ENCODE measurements at regions not wholly inside any gene's neighbourhood (a gene's known extent, or its start where the extent isn't known, plus 50 kb on each side); places are given as distances from the start of the nearest gene placed in this dataset.

DNA sequence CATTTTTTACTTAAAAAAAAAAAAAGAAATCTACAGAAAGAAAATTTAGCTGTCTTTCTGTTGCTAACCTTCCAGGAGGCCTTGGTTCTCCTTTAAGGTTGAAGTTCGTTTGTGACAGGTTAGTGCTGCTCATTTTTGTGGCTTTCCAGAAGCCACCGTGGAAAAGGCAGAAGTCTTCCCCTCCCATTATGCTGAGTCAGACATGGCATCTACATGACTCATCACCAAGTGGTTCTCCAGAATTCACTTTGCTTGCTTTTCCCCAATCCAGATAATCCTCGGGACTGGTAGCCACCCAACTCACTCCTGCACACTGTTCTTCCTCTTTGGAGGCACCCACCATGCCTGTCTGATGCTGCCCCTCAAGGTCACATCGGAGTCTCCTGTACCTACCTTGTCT lies 228.7 kb downstream of the PIK3C3 start:
- TF ChIP-seq, protein P1, sequence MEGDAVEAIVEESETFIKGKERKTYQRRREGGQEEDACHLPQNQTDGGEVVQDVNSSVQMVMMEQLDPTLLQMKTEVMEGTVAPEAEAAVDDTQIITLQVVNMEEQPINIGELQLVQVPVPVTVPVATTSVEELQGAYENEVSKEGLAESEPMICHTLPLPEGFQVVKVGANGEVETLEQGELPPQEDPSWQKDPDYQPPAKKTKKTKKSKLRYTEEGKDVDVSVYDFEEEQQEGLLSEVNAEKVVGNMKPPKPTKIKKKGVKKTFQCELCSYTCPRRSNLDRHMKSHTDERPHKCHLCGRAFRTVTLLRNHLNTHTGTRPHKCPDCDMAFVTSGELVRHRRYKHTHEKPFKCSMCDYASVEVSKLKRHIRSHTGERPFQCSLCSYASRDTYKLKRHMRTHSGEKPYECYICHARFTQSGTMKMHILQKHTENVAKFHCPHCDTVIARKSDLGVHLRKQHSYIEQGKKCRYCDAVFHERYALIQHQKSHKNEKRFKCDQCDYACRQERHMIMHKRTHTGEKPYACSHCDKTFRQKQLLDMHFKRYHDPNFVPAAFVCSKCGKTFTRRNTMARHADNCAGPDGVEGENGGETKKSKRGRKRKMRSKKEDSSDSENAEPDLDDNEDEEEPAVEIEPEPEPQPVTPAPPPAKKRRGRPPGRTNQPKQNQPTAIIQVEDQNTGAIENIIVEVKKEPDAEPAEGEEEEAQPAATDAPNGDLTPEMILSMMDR (IDR thresholded peaks at IDR 0.05; ENCODE audit: poor library complexity, severe bottlenecking): no peak
- Histone ChIP-seq H3K4me3 (ENCODE audit: severe bottlenecking) (no peak overlapping the region), H3K9me3 (ENCODE audit: severe bottlenecking) (no peaks in the 10 kb centered on the region), H3K4me1 (ENCODE audit: insufficient read depth, poor library complexity, severe bottlenecking) (peaks cover 4% of the 10 kb centered on the region), H3K27ac (ENCODE audit: poor library complexity, severe bottlenecking) (no peak overlapping the region), H3K36me3 (ENCODE audit: low read depth) (no peaks in the 10 kb centered on the region), H3K27me3 (ENCODE audit: insufficient read depth, poor library complexity, severe bottlenecking) (no peaks in the 10 kb centered on the region)
- ATAC-seq (ENCODE audit: low read depth) (peak; percentile 79), DNase-seq (ENCODE audit: low spot score) (no peak)

DNA sequence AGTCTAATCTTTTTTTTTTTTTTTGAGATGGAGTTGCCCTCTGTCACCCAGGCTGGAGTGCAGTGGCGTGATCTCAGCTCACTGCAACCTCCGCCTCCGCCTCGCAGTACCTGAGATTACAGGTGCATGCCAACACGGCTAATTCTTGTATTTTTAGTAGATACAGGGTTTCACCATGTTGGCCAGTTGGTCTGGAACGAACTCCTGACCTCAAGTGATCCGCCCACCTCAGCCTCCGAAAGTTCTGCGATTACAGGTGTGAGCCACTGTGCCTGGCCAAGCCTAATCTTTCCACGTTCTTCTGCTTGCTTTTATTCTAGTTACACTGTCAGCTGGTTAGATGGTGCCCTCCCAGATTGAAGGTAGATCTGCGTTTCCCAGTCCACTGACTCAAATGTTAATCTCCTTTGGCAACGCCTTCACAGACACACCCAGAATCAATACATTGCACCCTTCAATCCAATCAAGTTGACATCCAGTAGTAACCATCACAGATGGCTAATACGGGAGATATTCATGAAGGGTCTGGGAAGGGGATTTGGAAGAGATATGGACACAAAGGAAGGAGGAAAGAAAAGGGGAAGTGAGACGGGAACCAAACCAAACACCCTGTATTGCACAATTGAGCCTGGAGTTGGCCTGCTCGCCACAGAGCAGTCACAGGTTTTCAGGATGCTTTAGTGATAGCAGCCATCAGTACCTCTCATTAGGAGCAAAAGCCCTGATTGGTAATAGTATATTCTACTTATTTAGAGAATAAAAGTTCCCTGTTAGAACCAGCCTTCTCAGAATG lies 229.8 kb downstream of the PIK3C3 start:
- Histone ChIP-seq H3K27me3 (ENCODE audit: insufficient read depth, poor library complexity, severe bottlenecking) (no peaks in the 10 kb centered on the region), H3K36me3 (ENCODE audit: low read depth) (no peaks in the 10 kb centered on the region), H3K9me3 (ENCODE audit: severe bottlenecking) (no peaks in the 10 kb centered on the region), H3K4me3 (ENCODE audit: severe bottlenecking) (no peak overlapping the region), H3K27ac (ENCODE audit: poor library complexity, severe bottlenecking) (no peak overlapping the region), H3K4me1 (ENCODE audit: insufficient read depth, poor library complexity, severe bottlenecking) (peaks cover 4% of the 10 kb centered on the region)
- DNase-seq (ENCODE audit: low spot score): no peak
- TF ChIP-seq, protein P1 (IDR thresholded peaks at IDR 0.05; ENCODE audit: poor library complexity, severe bottlenecking): no peak
- ATAC-seq (ENCODE audit: low read depth): no peak

DNA sequence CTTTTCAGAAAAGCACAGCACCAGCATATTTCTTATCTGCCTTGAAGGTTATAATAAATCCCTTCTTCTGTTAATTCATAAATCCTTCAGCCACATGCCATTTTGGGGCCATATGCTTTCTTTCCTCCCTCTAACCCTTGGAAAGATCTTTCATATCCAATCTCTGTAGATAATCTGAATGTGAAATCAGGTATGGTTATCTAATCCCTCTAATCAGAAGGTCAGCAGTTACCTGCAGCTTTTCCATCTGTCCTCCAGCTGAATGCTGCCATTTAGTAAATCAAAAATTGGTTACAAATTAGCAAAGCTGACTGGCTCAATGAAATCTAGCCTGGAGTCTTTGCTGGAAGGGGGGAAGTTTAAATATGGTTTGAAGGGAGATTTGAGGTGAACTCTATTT lies 230.5 kb downstream of the PIK3C3 start:
- Histone ChIP-seq H3K4me3 (ENCODE audit: severe bottlenecking) (no peak overlapping the region), H3K4me1 (ENCODE audit: insufficient read depth, poor library complexity, severe bottlenecking) (peaks cover 4% of the 10 kb centered on the region), H3K27me3 (ENCODE audit: insufficient read depth, poor library complexity, severe bottlenecking) (no peaks in the 10 kb centered on the region), H3K36me3 (ENCODE audit: low read depth) (no peaks in the 10 kb centered on the region), H3K9me3 (ENCODE audit: severe bottlenecking) (no peaks in the 10 kb centered on the region), H3K27ac (ENCODE audit: poor library complexity, severe bottlenecking) (no peak overlapping the region)
- DNase-seq (ENCODE audit: low spot score): no peak
- ATAC-seq (ENCODE audit: low read depth): no peak
- TF ChIP-seq, protein P1 (IDR thresholded peaks at IDR 0.05; ENCODE audit: poor library complexity, severe bottlenecking): no peak

DNA sequence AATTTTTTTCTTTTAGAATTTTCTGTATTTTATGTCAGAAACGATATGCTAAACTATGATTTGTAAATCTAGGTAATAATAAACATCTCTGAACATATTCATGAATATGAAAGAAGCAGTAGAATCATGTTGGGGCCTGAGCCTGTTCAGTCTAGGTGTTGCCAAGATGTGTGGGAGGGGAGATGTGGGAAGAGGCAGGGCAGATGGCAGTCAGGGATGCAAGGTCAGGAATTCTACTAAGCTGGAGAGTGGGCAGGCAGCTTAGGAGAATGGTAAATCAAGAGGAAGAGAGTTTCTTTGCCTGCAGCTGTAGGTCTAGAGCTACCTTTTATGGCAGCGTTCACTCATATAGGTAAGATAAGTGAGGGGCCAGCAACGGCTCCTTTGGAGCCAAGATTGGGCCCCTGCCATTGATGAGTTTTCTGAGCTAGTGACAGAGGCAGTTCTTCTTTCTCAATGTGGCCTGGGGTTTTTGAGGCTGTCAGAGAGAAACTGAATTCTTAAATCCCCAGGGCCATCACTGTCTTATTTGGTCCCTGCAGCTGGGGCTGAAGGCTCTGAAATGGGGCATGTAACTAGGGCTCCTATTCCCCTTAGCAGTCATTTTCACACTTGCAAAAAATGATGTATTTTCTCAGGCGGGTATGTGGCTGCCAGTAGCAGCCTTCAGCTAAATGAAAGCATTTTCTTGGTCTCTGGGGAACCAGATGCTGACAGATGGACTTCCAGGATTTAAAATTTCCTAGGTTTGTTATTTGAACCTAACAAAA lies 232.8 kb downstream of the PIK3C3 start:
- Histone ChIP-seq H3K27me3 (ENCODE audit: insufficient read depth, poor library complexity, severe bottlenecking) (no peaks in the 10 kb centered on the region), H3K9me3 (ENCODE audit: severe bottlenecking) (no peaks in the 10 kb centered on the region), H3K27ac (ENCODE audit: poor library complexity, severe bottlenecking) (no peak overlapping the region), H3K36me3 (ENCODE audit: low read depth) (no peaks in the 10 kb centered on the region), H3K4me1 (ENCODE audit: insufficient read depth, poor library complexity, severe bottlenecking) (peaks cover 4% of the 10 kb centered on the region), H3K4me3 (ENCODE audit: severe bottlenecking) (no peak overlapping the region)
- DNase-seq (ENCODE audit: low spot score) (no peak), ATAC-seq (ENCODE audit: low read depth) (no peak)
- TF ChIP-seq, protein P1 (IDR thresholded peaks at IDR 0.05; ENCODE audit: poor library complexity, severe bottlenecking): no peak
